WTC11 (cell line): ENCODE measurements at regions not wholly inside any gene's neighbourhood (a gene's known extent, or its start where the extent isn't known, plus 50 kb on each side); places are given as distances from the start of the nearest gene placed in this dataset.

Experiments
- ATAC-seq: fragments of 200-7000 bp; cut with Tn5 transposase; 2 replicates; pipeline ENCODE4 v1.10.0; 2021; ENCODE audit warnings: mild to moderate bottlenecking, moderate library complexity
- CTCF ChIA-PET: fragments of 300-600 bp; sonication (Branson Sonifier 250); formaldehyde crosslinking; loops from one replicate; lab custom pipeline; 2021; ENCODE audit warnings: antibody characterized with exemption; lab: Charles Lee
- POLR2A ChIA-PET: fragments of 350-600 bp; sonication (Branson Sonifier 250); formaldehyde crosslinking; loops from one replicate; lab custom pipeline; 2021; ENCODE audit warnings: antibody characterized with exemption; lab: Charles Lee
- DNase-seq: peaks from one replicate; pipeline ENCODE4 v3.0.0; 2021; ENCODE audit warnings: low spot score
- H3K27ac Mint-ChIP-seq: 2 replicates; pipeline ENCODE4 v1.8.0; 2021; ENCODE audit warnings: mixed read lengths
- H3K27me3 Mint-ChIP-seq: 2 replicates; pipeline ENCODE4 v1.8.0; 2021; ENCODE audit warnings: low read depth, mild to moderate bottlenecking, moderate library complexity, mixed read lengths
- H3K36me3 Mint-ChIP-seq: 2 replicates; pipeline ENCODE4 v1.8.0; 2021; ENCODE audit warnings: mixed read lengths
- H3K4me1 Mint-ChIP-seq: 2 replicates; pipeline ENCODE4 v1.8.0; 2022; ENCODE audit warnings: mixed read lengths
- H3K4me3 Mint-ChIP-seq: 2 replicates; pipeline ENCODE4 v1.8.0; 2021; ENCODE audit warnings: mild to moderate bottlenecking, moderate library complexity, mixed read lengths
- H3K9me3 Mint-ChIP-seq: 2 replicates; pipeline ENCODE4 v1.8.0; 2021; ENCODE audit warnings: mixed read lengths
- ELF4 ChIP-seq: sonication (generic); formaldehyde crosslinking; IDR thresholded peaks from 2 replicates; pipeline ENCODE4 v1.8.1; 2022; ENCODE audit warnings: low read depth, mild to moderate bottlenecking, moderate library complexity, missing genetic modification reagents
- ESRRA ChIP-seq: sonication (generic); formaldehyde crosslinking; IDR thresholded peaks from 2 replicates; pipeline ENCODE4 v1.8.1; 2022; ENCODE audit warnings: mild to moderate bottlenecking, missing genetic modification reagents, borderline replicate concordance
- HMGA2 ChIP-seq: fragments of 250-450 bp; sonication (Bioruptor Pico); IDR thresholded peaks from 2 replicates; pipeline ENCODE4 v1.4.0; 2021; ENCODE audit warnings: mild to moderate bottlenecking, moderate library complexity
- MYBL2 ChIP-seq: sonication (generic); formaldehyde crosslinking; IDR thresholded peaks from 2 replicates; pipeline ENCODE4 v1.8.1; 2023; ENCODE audit warnings: mild to moderate bottlenecking, moderate library complexity, missing genetic modification reagents
- NFATC4 ChIP-seq: fragments of 250-450 bp; sonication (Bioruptor Pico); IDR thresholded peaks from 2 replicates; pipeline ENCODE4 v1.9.0; 2021; ENCODE audit warnings: mild to moderate bottlenecking
- RORB ChIP-seq: fragments of 250-450 bp; sonication (Bioruptor Pico); IDR thresholded peaks from 2 replicates; pipeline ENCODE4 v1.9.0; 2021; ENCODE audit warnings: mild to moderate bottlenecking
- SMAD4 ChIP-seq: sonication (generic); formaldehyde crosslinking; IDR thresholded peaks from 2 replicates; pipeline ENCODE4 v1.8.0; 2022; ENCODE audit warnings: mild to moderate bottlenecking, missing genetic modification reagents
- ZNF219 ChIP-seq: sonication (generic); formaldehyde crosslinking; IDR thresholded peaks from 2 replicates; pipeline ENCODE4 v1.8.0; 2023; ENCODE audit warnings: missing genetic modification reagents, mild to moderate bottlenecking, borderline replicate concordance
- ZNF396 ChIP-seq: fragments of 250-450 bp; sonication (Bioruptor Pico); IDR thresholded peaks from 2 replicates; pipeline ENCODE4 v1.8.0; 2021; ENCODE audit warnings: mild to moderate bottlenecking, moderate library complexity, borderline replicate concordance
- ZNF671 ChIP-seq: fragments of 250-450 bp; sonication (Bioruptor Pico); IDR thresholded peaks from 2 replicates; pipeline ENCODE4 v1.8.0; 2021; ENCODE audit warnings: mild to moderate bottlenecking
- TF ChIP-seq, protein P1 (sequence below): sonication (generic); formaldehyde crosslinking; conservative IDR thresholded peaks from 2 replicates; pipeline ENCODE4 v1.8.1; 2023; ENCODE audit warnings: mild to moderate bottlenecking, low read depth, missing genetic modification reagents, moderate library complexity
- TF ChIP-seq, protein P2 (sequence below): fragments of 250-450 bp; sonication (Bioruptor Pico); IDR thresholded peaks from 2 replicates; pipeline ENCODE4 v1.9.0; 2021; ENCODE audit warnings: mild to moderate bottlenecking, borderline replicate concordance
- TF ChIP-seq, protein P3 (sequence below): sonication (generic); formaldehyde crosslinking; IDR thresholded peaks from 2 replicates; pipeline ENCODE4 v1.8.1; 2022; ENCODE audit warnings: low read depth, missing genetic modification reagents, borderline replicate concordance
- TF ChIP-seq, protein P4 (sequence below): sonication (generic); formaldehyde crosslinking; IDR thresholded peaks from 2 replicates; pipeline ENCODE4 v1.8.1; 2023; ENCODE audit warnings: mild to moderate bottlenecking, moderate library complexity, missing genetic modification reagents
- TF ChIP-seq, protein P5 (sequence below): sonication (generic); formaldehyde crosslinking; IDR thresholded peaks from 2 replicates; pipeline ENCODE4 v1.8.1; 2022; ENCODE audit warnings: missing genetic modification reagents, borderline replicate concordance
- TF ChIP-seq, protein P6 (sequence below): sonication (generic); formaldehyde crosslinking; IDR thresholded peaks from 2 replicates; pipeline ENCODE4 v1.8.1; 2023; ENCODE audit warnings: mild to moderate bottlenecking, missing genetic modification reagents, moderate library complexity
- TF ChIP-seq, protein P7 (sequence below): sonication (generic); formaldehyde crosslinking; IDR thresholded peaks from 2 replicates; pipeline ENCODE4 v1.8.0; 2022; ENCODE audit warnings: mild to moderate bottlenecking, missing genetic modification reagents
- TF ChIP-seq, protein P8 (sequence below): sonication (generic); formaldehyde crosslinking; IDR thresholded peaks from 2 replicates; pipeline ENCODE4 v1.8.1; 2023; ENCODE audit warnings: mild to moderate bottlenecking, missing genetic modification reagents, moderate library complexity
- TF ChIP-seq, protein P9 (sequence below): sonication (generic); formaldehyde crosslinking; conservative IDR thresholded peaks from 2 replicates; pipeline ENCODE4 v1.8.1; 2022; ENCODE audit warnings: mild to moderate bottlenecking, missing genetic modification reagents

DNA sequence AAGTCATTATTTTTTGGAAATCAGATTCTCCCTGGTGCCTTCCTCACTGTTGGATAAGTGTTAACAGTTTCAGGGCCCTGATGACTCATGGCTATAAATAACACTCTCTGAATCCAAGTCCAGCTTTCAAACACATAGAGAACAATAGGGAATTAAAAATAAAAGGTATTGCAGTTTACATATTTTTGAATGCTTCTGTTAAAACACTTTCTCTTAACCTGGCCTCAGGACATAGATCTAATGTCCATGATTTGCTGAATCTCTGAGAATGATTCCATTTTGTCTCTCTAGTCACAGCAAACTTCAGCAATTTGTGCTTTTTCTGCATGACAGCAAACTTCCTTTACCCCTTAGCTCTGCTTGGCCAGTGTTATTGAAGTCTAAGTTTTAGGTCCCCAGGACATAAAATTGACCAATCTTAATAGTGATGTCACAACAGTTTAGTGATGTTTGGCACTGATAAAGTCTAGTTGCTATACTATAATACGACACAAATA is 1192.4 kb upstream of the CITED2 start:
- no peak for DNase-seq
- ChIA-PET CTCF (no interaction called here), POLR2A (no interaction called here)
- H3K9me3 Mint-ChIP-seq: no peaks in the 10 kb centered on the region
- TF ChIP-seq ZNF219 (CRISPR knock-in tag) (no peak), HMGA2 (CRISPR knock-in tag) (no peak)
- TF ChIP-seq, protein P1, sequence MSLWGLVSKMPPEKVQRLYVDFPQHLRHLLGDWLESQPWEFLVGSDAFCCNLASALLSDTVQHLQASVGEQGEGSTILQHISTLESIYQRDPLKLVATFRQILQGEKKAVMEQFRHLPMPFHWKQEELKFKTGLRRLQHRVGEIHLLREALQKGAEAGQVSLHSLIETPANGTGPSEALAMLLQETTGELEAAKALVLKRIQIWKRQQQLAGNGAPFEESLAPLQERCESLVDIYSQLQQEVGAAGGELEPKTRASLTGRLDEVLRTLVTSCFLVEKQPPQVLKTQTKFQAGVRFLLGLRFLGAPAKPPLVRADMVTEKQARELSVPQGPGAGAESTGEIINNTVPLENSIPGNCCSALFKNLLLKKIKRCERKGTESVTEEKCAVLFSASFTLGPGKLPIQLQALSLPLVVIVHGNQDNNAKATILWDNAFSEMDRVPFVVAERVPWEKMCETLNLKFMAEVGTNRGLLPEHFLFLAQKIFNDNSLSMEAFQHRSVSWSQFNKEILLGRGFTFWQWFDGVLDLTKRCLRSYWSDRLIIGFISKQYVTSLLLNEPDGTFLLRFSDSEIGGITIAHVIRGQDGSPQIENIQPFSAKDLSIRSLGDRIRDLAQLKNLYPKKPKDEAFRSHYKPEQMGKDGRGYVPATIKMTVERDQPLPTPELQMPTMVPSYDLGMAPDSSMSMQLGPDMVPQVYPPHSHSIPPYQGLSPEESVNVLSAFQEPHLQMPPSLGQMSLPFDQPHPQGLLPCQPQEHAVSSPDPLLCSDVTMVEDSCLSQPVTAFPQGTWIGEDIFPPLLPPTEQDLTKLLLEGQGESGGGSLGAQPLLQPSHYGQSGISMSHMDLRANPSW: no peak
- TF ChIP-seq, protein P2, sequence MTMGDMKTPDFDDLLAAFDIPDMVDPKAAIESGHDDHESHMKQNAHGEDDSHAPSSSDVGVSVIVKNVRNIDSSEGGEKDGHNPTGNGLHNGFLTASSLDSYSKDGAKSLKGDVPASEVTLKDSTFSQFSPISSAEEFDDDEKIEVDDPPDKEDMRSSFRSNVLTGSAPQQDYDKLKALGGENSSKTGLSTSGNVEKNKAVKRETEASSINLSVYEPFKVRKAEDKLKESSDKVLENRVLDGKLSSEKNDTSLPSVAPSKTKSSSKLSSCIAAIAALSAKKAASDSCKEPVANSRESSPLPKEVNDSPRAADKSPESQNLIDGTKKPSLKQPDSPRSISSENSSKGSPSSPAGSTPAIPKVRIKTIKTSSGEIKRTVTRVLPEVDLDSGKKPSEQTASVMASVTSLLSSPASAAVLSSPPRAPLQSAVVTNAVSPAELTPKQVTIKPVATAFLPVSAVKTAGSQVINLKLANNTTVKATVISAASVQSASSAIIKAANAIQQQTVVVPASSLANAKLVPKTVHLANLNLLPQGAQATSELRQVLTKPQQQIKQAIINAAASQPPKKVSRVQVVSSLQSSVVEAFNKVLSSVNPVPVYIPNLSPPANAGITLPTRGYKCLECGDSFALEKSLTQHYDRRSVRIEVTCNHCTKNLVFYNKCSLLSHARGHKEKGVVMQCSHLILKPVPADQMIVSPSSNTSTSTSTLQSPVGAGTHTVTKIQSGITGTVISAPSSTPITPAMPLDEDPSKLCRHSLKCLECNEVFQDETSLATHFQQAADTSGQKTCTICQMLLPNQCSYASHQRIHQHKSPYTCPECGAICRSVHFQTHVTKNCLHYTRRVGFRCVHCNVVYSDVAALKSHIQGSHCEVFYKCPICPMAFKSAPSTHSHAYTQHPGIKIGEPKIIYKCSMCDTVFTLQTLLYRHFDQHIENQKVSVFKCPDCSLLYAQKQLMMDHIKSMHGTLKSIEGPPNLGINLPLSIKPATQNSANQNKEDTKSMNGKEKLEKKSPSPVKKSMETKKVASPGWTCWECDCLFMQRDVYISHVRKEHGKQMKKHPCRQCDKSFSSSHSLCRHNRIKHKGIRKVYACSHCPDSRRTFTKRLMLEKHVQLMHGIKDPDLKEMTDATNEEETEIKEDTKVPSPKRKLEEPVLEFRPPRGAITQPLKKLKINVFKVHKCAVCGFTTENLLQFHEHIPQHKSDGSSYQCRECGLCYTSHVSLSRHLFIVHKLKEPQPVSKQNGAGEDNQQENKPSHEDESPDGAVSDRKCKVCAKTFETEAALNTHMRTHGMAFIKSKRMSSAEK (CRISPR knock-in tag): no peak
- no peak overlapping the region for H3K4me3 Mint-ChIP-seq
- H3K36me3 Mint-ChIP-seq: no peaks in the 10 kb centered on the region
- no peak for ATAC-seq
- no peaks in the 10 kb centered on the region; the same call in 1 of the 2 replicates for H3K4me1 Mint-ChIP-seq
- no peak overlapping the region for H3K27ac Mint-ChIP-seq
- no peaks in the 10 kb centered on the region for H3K27me3 Mint-ChIP-seq

DNA sequence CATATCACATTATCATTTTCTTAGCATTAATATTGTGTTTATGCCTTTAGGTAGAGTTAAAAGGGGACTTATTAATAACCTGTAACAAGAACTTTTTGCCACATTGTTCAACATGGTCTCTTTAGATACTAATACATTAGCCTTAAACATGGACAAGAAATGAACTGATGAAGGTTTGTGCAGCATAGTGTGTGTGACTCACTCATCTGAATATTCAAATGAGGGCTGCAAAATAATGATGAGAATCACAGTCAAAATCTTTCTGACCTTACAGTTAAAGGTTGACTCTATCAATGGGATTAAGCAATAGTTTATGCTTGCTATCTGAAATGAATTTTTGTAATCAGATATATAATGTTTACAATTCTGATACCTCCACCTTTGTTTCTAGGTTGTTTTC is 1189.3 kb upstream of the CITED2 start:
- POLR2A ChIA-PET: no interaction called here
- H3K36me3 Mint-ChIP-seq: no peaks in the 10 kb centered on the region
- ATAC-seq (no peak), DNase-seq (no peak)
- CTCF ChIA-PET: no interaction called here
- H3K4me3 Mint-ChIP-seq: no peak overlapping the region
- H3K9me3 Mint-ChIP-seq: no peaks in the 10 kb centered on the region
- H3K27ac Mint-ChIP-seq: no peak overlapping the region
- H3K27me3 Mint-ChIP-seq: no peaks in the 10 kb centered on the region
- H3K4me1 Mint-ChIP-seq: no peaks in the 10 kb centered on the region
- TF ChIP-seq, protein P3, sequence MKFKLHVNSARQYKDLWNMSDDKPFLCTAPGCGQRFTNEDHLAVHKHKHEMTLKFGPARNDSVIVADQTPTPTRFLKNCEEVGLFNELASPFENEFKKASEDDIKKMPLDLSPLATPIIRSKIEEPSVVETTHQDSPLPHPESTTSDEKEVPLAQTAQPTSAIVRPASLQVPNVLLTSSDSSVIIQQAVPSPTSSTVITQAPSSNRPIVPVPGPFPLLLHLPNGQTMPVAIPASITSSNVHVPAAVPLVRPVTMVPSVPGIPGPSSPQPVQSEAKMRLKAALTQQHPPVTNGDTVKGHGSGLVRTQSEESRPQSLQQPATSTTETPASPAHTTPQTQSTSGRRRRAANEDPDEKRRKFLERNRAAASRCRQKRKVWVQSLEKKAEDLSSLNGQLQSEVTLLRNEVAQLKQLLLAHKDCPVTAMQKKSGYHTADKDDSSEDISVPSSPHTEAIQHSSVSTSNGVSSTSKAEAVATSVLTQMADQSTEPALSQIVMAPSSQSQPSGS (CRISPR knock-in tag): no peak
- TF ChIP-seq, protein P4, sequence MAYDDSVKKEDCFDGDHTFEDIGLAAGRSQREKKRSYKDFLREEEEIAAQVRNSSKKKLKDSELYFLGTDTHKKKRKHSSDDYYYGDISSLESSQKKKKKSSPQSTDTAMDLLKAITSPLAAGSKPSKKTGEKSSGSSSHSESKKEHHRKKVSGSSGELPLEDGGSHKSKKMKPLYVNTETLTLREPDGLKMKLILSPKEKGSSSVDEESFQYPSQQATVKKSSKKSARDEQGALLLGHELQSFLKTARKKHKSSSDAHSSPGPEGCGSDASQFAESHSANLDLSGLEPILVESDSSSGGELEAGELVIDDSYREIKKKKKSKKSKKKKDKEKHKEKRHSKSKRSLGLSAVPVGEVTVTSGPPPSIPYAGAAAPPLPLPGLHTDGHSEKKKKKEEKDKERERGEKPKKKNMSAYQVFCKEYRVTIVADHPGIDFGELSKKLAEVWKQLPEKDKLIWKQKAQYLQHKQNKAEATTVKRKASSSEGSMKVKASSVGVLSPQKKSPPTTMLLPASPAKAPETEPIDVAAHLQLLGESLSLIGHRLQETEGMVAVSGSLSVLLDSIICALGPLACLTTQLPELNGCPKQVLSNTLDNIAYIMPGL (CRISPR knock-in tag): no peak
- no peak for TF ChIP-seq MYBL2 (CRISPR knock-in tag)
- TF ChIP-seq, protein P5, sequence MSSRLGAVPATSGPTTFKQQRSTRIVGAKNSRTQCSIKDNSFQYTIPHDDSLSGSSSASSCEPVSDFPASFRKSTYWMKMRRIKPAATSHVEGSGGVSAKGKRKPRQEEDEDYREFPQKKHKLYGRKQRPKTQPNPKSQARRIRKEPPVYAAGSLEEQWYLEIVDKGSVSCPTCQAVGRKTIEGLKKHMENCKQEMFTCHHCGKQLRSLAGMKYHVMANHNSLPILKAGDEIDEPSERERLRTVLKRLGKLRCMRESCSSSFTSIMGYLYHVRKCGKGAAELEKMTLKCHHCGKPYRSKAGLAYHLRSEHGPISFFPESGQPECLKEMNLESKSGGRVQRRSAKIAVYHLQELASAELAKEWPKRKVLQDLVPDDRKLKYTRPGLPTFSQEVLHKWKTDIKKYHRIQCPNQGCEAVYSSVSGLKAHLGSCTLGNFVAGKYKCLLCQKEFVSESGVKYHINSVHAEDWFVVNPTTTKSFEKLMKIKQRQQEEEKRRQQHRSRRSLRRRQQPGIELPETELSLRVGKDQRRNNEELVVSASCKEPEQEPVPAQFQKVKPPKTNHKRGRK (CRISPR knock-in tag): no peak
- no peak for TF ChIP-seq RORB (CRISPR knock-in tag)
- no peak for TF ChIP-seq SMAD4
- no peak for TF ChIP-seq ESRRA (CRISPR knock-in tag)
- no peak for TF ChIP-seq ZNF396 (CRISPR knock-in tag)
- TF ChIP-seq, protein P6, sequence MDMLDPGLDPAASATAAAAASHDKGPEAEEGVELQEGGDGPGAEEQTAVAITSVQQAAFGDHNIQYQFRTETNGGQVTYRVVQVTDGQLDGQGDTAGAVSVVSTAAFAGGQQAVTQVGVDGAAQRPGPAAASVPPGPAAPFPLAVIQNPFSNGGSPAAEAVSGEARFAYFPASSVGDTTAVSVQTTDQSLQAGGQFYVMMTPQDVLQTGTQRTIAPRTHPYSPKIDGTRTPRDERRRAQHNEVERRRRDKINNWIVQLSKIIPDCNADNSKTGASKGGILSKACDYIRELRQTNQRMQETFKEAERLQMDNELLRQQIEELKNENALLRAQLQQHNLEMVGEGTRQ: no peak
- TF ChIP-seq, protein P7, sequence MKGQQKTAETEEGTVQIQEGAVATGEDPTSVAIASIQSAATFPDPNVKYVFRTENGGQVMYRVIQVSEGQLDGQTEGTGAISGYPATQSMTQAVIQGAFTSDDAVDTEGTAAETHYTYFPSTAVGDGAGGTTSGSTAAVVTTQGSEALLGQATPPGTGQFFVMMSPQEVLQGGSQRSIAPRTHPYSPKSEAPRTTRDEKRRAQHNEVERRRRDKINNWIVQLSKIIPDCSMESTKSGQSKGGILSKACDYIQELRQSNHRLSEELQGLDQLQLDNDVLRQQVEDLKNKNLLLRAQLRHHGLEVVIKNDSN (CRISPR knock-in tag): no peak
- TF ChIP-seq, protein P8, sequence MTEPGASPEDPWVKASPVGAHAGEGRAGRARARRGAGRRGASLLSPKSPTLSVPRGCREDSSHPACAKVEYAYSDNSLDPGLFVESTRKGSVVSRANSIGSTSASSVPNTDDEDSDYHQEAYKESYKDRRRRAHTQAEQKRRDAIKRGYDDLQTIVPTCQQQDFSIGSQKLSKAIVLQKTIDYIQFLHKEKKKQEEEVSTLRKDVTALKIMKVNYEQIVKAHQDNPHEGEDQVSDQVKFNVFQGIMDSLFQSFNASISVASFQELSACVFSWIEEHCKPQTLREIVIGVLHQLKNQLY: no peak
- no peak for TF ChIP-seq ZNF671 (CRISPR knock-in tag)
- TF ChIP-seq, protein P9, sequence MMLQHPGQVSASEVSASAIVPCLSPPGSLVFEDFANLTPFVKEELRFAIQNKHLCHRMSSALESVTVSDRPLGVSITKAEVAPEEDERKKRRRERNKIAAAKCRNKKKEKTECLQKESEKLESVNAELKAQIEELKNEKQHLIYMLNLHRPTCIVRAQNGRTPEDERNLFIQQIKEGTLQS (CRISPR knock-in tag): no peak
- TF ChIP-seq ELF4 (CRISPR knock-in tag): no peak
- TF ChIP-seq NFATC4 (CRISPR knock-in tag): no peak
